Left lung (tissue), 4 donors: ENCODE measurements at regions not wholly inside any gene's neighbourhood (a gene's known extent, or its start where the extent isn't known, plus 50 kb on each side); places are given as distances from the start of the nearest gene placed in this dataset.

Experiments
- ATAC-seq: fragments of 200-7000 bp; cut with Tn5 transposase; one replicate; pipeline ENCODE4 v1.9.1; 2020; ENCODE audit warnings: moderate library complexity
- DNase-seq, 4 donors: peaks; one replicate each; pipeline ENCODE4 v3.0.0-alpha.2; 2013 to 2020
- H3K27ac ChIP-seq, 2 donors: fragments of 200-600 bp; sonication (generic) in 1 of 2; one replicate each; pipeline versions ENCODE4 v1.5.0 to v1.8.0; 2020 to 2021
- H3K27me3 ChIP-seq, 2 donors: fragments of 200-600 bp; sonication (generic) in 1 of 2; one replicate each; pipeline versions ENCODE4 v1.5.0 to v1.8.0; 2020 to 2021
- H3K36me3 ChIP-seq, 2 donors: fragments of 200-600 bp; sonication (generic) in 1 of 2; one replicate each; pipeline versions ENCODE4 v1.5.0 to v1.8.0; 2020 to 2021
- H3K4me1 ChIP-seq, 2 donors: fragments of 200-600 bp; one replicate each; pipeline ENCODE4 v1.8.0; 2021
- H3K4me3 ChIP-seq, 2 donors: fragments of 200-600 bp; sonication (generic) in 1 of 2; one replicate each; pipeline versions ENCODE4 v1.5.0 to v1.8.0; 2020 to 2021; ENCODE audit warnings: mild to moderate bottlenecking in 1 of 2
- H3K9me3 ChIP-seq, 2 donors: fragments of 200-600 bp; sonication (generic) in 1 of 2; one replicate each; pipeline versions ENCODE4 v1.5.0 to v1.8.0; 2020 to 2021
- intact Hi-C, 2 donors: fragments of 100-400 bp; cut with DNase I; formaldehyde crosslinking; loops; one replicate each; pipeline versions ENCODE4 v1.11.2 to v1.14.2; 2022
- TF ChIP-seq, protein P1 (sequence below), 2 donors: fragments of 200-600 bp; sonication (generic) in 1 of 2; IDR thresholded peaks; one replicate each; pipeline versions ENCODE4 v1.5.0 to v1.8.0; 2021; ENCODE audit warnings: antibody characterized with exemption in 2 of 2
- donor health status: DM: no; HTN: yes; CAD: no.
- donor health status: DM: no; HTN: no; CAD: no.

- H3K27ac ChIP-seq, result no peak overlapping the region
- ATAC-seq (no peak), DNase-seq (no peak)
- intact Hi-C loops, result no loop called here
- TF ChIP-seq, protein P1, sequence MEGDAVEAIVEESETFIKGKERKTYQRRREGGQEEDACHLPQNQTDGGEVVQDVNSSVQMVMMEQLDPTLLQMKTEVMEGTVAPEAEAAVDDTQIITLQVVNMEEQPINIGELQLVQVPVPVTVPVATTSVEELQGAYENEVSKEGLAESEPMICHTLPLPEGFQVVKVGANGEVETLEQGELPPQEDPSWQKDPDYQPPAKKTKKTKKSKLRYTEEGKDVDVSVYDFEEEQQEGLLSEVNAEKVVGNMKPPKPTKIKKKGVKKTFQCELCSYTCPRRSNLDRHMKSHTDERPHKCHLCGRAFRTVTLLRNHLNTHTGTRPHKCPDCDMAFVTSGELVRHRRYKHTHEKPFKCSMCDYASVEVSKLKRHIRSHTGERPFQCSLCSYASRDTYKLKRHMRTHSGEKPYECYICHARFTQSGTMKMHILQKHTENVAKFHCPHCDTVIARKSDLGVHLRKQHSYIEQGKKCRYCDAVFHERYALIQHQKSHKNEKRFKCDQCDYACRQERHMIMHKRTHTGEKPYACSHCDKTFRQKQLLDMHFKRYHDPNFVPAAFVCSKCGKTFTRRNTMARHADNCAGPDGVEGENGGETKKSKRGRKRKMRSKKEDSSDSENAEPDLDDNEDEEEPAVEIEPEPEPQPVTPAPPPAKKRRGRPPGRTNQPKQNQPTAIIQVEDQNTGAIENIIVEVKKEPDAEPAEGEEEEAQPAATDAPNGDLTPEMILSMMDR (IDR thresholded peaks at IDR 0.05), result no peak
- no peaks in the 10 kb centered on the region for H3K9me3 ChIP-seq
- no peaks in the 10 kb centered on the region for H3K36me3 ChIP-seq
- no peak overlapping the region for H3K4me3 ChIP-seq
- H3K27me3 ChIP-seq, result no peaks in the 10 kb centered on the region
- no peaks in the 10 kb centered on the region for H3K4me1 ChIP-seq
These were observed 442.2 kb upstream of the MAN1A1 start for GRCh38 chr6:119791736-119792135.

- intact Hi-C loops, result no loop called here
- no peaks in the 10 kb centered on the region for H3K4me1 ChIP-seq
- DNase-seq, result no peak
- ATAC-seq, result no peak
- H3K36me3 ChIP-seq, result no peaks in the 10 kb centered on the region
- no peak overlapping the region for H3K27ac ChIP-seq
- no peaks in the 10 kb centered on the region for H3K9me3 ChIP-seq
- TF ChIP-seq, protein P1 (IDR thresholded peaks at IDR 0.05), result no peak
- H3K4me3 ChIP-seq, result no peak overlapping the region
- no peaks in the 10 kb centered on the region for H3K27me3 ChIP-seq
These were observed 431.8 kb upstream of the MAN1A1 start for GRCh38 chr6:119781365-119781764.

DNA sequence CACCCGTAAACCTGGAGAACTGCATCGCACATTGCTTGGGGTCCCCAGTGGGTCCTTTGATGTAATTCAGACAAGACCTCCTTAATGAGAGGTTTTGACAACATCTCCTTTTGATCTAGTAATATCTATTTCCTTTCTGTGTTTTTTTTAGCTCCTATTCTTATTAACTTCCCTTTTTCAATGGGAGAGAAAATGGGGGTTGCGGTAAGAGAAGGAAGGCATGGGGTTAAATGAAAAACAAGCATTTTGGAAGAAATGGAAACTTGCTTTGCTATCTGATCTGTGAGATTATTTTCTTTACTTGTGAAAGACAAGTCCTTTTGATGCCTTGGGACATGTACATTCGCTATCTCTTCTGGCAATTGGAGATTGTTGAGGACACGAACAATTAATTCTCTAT is 418.6 kb upstream of the MAN1A1 start:
- Histone ChIP-seq H3K27ac (no peak overlapping the region), H3K36me3 (no peaks in the 10 kb centered on the region), H3K4me1 (no peaks in the 10 kb centered on the region), H3K27me3 (no peaks in the 10 kb centered on the region), H3K4me3 (no peak overlapping the region), H3K9me3 (peaks cover 0 to 24% of the 10 kb centered on the region in 2 donors)
- TF ChIP-seq, protein P1 (IDR thresholded peaks at IDR 0.05), result no peak
- ATAC-seq (no peak), DNase-seq (no peak)
- intact Hi-C loops, result no loop called here

GRCh38 chr6:119764927-119765681 is 415.5 kb upstream of the MAN1A1 start:
- Histone ChIP-seq H3K4me1 (no peaks in the 10 kb centered on the region), H3K27me3 (no peaks in the 10 kb centered on the region), H3K36me3 (no peaks in the 10 kb centered on the region), H3K4me3 (no peak overlapping the region), H3K9me3 (peaks cover 0 to 5% of the 10 kb centered on the region in 2 donors), H3K27ac (no peak overlapping the region)
- TF ChIP-seq, protein P1 (IDR thresholded peaks at IDR 0.05), result no peak
- intact Hi-C loops, result no loop called here
- DNase-seq (no peak), ATAC-seq (no peak)

DNA sequence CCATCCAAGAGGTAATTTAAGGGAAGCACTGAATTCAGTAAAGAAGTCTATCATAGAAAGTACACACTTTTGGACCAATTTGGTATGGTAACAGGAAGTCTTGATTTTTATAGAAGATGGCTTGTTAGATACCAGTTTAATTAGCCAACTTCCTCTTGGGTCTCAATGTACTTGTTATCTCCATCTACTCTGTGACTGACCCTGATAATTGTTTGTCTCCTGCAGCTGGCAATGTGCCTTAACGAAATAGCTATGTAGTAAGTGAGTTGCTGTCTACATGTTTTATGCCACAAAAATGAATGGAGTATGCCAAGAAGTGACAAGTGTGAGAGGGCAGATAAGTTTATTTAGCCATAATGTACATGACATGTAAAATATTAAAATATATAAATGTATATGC is 410.5 kb upstream of the MAN1A1 start:
- ATAC-seq, result no peak
- Histone ChIP-seq H3K36me3 (no peaks in the 10 kb centered on the region), H3K27me3 (no peaks in the 10 kb centered on the region), H3K27ac (no peak overlapping the region), H3K9me3 (no peaks in the 10 kb centered on the region), H3K4me3 (no peak overlapping the region), H3K4me1 (no peaks in the 10 kb centered on the region)
- intact Hi-C loops, result no loop called here
- TF ChIP-seq, protein P1 (IDR thresholded peaks at IDR 0.05), result no peak
- DNase-seq, result no peak
